GM12891 (cell line): ENCODE measurements at regions not wholly inside any gene's neighbourhood (a gene's known extent, or its start where the extent isn't known, plus 50 kb on each side); places are given as distances from the start of the nearest gene placed in this dataset.

Experiments used
- POLR2A ChIP-seq: IDR thresholded peaks from 2 replicates; pipeline ENCODE4 v1.6.1; 2011; ENCODE audit warnings: low read depth, low read length, control low read depth
- POLR2AphosphoS5 ChIP-seq: IDR thresholded peaks from 2 replicates; pipeline ENCODE4 v1.6.1; 2011; ENCODE audit warnings: low read depth, low read length, control low read depth
- TAF1 ChIP-seq: IDR thresholded peaks from 2 replicates; pipeline ENCODE4 v1.6.1; 2011; ENCODE audit warnings: low read depth, low read length, control low read depth

GRCh38 chr12:90456248-90456647, 498.7 kb downstream of the CCER1 start:
- no peak for TF ChIP-seq TAF1
- no peak for TF ChIP-seq POLR2AphosphoS5
- no peak for TF ChIP-seq POLR2A
